Brain microvascular endothelial cell (primary cell): ENCODE measurements at regions not wholly inside any gene's neighbourhood (a gene's known extent, or its start where the extent isn't known, plus 50 kb on each side); places are given as distances from the start of the nearest gene placed in this dataset.

ENCODE experiments used
- DNase-seq: peaks from one replicate; pipeline ENCODE4 v3.0.0-alpha.2; 2020
- H3K27ac ChIP-seq: fragments of 250-450 bp; sonication (Bioruptor Pico); 2 replicates; pipeline ENCODE4 v1.5.1; 2020; ENCODE audit warnings: mild to moderate bottlenecking, moderate library complexity
- H3K27me3 ChIP-seq: fragments of 250-450 bp; sonication (Bioruptor Pico); replicated peaks from 2 replicates; pipeline ENCODE4 v1.5.1; 2020; ENCODE audit warnings: mild to moderate bottlenecking
- H3K36me3 ChIP-seq: fragments of 250-450 bp; sonication (Bioruptor Pico); replicated peaks from 2 replicates; pipeline ENCODE4 v1.5.1; 2020; ENCODE audit warnings: mild to moderate bottlenecking
- H3K4me3 ChIP-seq: 2 replicates; pipeline ENCODE4 v1.5.1; 2011; ENCODE audit warnings: low read depth, mild to moderate bottlenecking, control low read depth, low read length, moderate library complexity
- CTCF ChIP-seq: IDR thresholded peaks from 2 replicates; pipeline ENCODE4 v1.5.1; 2011; ENCODE audit warnings: low read depth, mild to moderate bottlenecking, moderate library complexity, low read length, control low read depth, inconsistent platforms; ENCODE audit errors: missing control alignments
- in situ Hi-C: cut with HindIII; loops from 2 replicates; pipeline ENCODE4 v1.10.0; 2017; ENCODE audit warnings: low sequenced_read_pairs, low pct_ligation_motif_present

- TF ChIP-seq CTCF: no peak
- no peaks in the 10 kb centered on the region for H3K36me3 ChIP-seq
- H3K4me3 ChIP-seq: no peak overlapping the region
- no peaks in the 10 kb centered on the region for H3K27me3 ChIP-seq
- in situ Hi-C loops: no loop called here
- DNase-seq: no peak
- H3K27ac ChIP-seq: no peak overlapping the region
Observed at GRCh38 chr7:35386816-35387706, 133.2 kb upstream of the TBX20 start.

- H3K27me3 ChIP-seq: no peaks in the 10 kb centered on the region
- H3K27ac ChIP-seq: no peak overlapping the region
- H3K4me3 ChIP-seq: no peak overlapping the region
- TF ChIP-seq CTCF: no peak
- no peak for DNase-seq
- no peaks in the 10 kb centered on the region for H3K36me3 ChIP-seq
- in situ Hi-C loops: no loop called here
Observed at GRCh38 chr7:35386082-35386815, 132.3 kb upstream of the TBX20 start.

- in situ Hi-C loops: no loop called here
- Histone ChIP-seq H3K4me3 (no peak overlapping the region), H3K36me3 (no peaks in the 10 kb centered on the region), H3K27ac (no peak overlapping the region), H3K27me3 (no peaks in the 10 kb centered on the region)
- no peak for DNase-seq
- TF ChIP-seq CTCF: no peak
Observed at GRCh38 chr7:35384761-35385700, 131.1 kb upstream of the TBX20 start.

- no peak for TF ChIP-seq CTCF
- in situ Hi-C loops: no loop called here
- no peak for DNase-seq
- Histone ChIP-seq H3K36me3 (no peaks in the 10 kb centered on the region), H3K4me3 (no peak overlapping the region), H3K27ac (no peak overlapping the region), H3K27me3 (no peaks in the 10 kb centered on the region)
Observed at GRCh38 chr7:35380739-35381224, 126.9 kb upstream of the TBX20 start.

GRCh38 chr7:35379481-35379880, 125.6 kb upstream of the TBX20 start:
- no peak overlapping the region for H3K27ac ChIP-seq
- H3K27me3 ChIP-seq: no peaks in the 10 kb centered on the region
- in situ Hi-C loops: no loop called here
- no peaks in the 10 kb centered on the region for H3K36me3 ChIP-seq
- no peak for DNase-seq
- no peak overlapping the region for H3K4me3 ChIP-seq
- no peak for TF ChIP-seq CTCF
